GM12878 (cell line): ENCODE measurements at regions not wholly inside any gene's neighbourhood (a gene's known extent, or its start where the extent isn't known, plus 50 kb on each side); places are given as distances from the start of the nearest gene placed in this dataset.

Experiments used
- ATAC-seq: fragments of 200-7000 bp; cut with Tn5 transposase; 3 replicates; pipeline ENCODE4 v1.9.1; 2020; ENCODE audit warnings: mild to moderate bottlenecking, moderate library complexity
- BruUV-seq: library from RNA; stranded (reverse); fragments of 400-500 nt; replicated peaks from 2 replicates; lab custom pipeline; 2021; lab: Mats Ljungman, UMichigan
- CTCF ChIA-PET: fragments of 300-600 bp; sonication (Branson Sonifier 250); formaldehyde crosslinking; extraction: SDS; loops from one replicate; lab custom pipeline; 2021; ENCODE audit warnings: inconsistent platforms; lab: Yijun Ruan, JAX
- POLR2A ChIA-PET: fragments of 350-600 bp; formaldehyde crosslinking; extraction: SDS; loops from one replicate; lab custom pipeline; 2021; ENCODE audit warnings: inconsistent platforms; lab: Charles Lee
- RAD21 ChIA-PET: fragments of 300-600 bp; sonication (Branson Sonifier 250); formaldehyde crosslinking; loops from one replicate; lab custom pipeline; 2023; ENCODE audit warnings: antibody characterized with exemption; ENCODE audit not compliant: unreplicated experiment; lab: Charles Lee
- SMC1A ChIA-PET: fragments of 300-600 bp; sonication (Branson Sonifier 250); formaldehyde crosslinking; loops from one replicate; lab custom pipeline; 2023; ENCODE audit not compliant: unreplicated experiment, uncharacterized antibody; lab: Charles Lee
- DNase-seq: peaks from one replicate; pipeline ENCODE4 v3.0.0-alpha.2; 2011; ENCODE audit warnings: low read depth, low spot score
- FAIRE-seq: peaks from 3 replicates; lab custom pipeline; 2011; peaks lifted over from hg19 to GRCh38; lab: Jason Lieb, UNC
- H2AFZ ChIP-seq: 2 replicates; pipeline ENCODE4 v1.6.0; 2011; ENCODE audit warnings: low read depth, low read length, control low read depth; ENCODE audit not compliant: control insufficient read depth
- H3K27ac ChIP-seq: 2 replicates; pipeline ENCODE4 v1.5.1; 2011; ENCODE audit warnings: control low read depth; ENCODE audit not compliant: control insufficient read depth, insufficient read depth
- H3K27me3 ChIP-seq, 2 experiments: replicated peaks in 1 of 2; 2 replicates each; pipeline versions ENCODE4 v1.6.0 to v1.6.1; 2011; ENCODE audit warnings: low read length in 1 of 2; ENCODE audit not compliant: control insufficient read depth in 2 of 2, insufficient read depth in 2 of 2
- H3K36me3 ChIP-seq, 2 experiments: 2 replicates each; pipeline ENCODE4 v1.5.1; 2011; ENCODE audit warnings: low read length in 1 of 2; ENCODE audit not compliant: control insufficient read depth in 2 of 2, insufficient read depth in 2 of 2
- H3K4me1 ChIP-seq: 2 replicates; pipeline ENCODE4 v1.6.1; 2011; ENCODE audit warnings: mild to moderate bottlenecking, low read length, moderate library complexity, mixed read lengths; ENCODE audit not compliant: control insufficient read depth, insufficient read depth
- H3K4me2 ChIP-seq: 2 replicates; pipeline ENCODE4 v1.6.0; 2011; ENCODE audit warnings: control low read depth; ENCODE audit not compliant: control insufficient read depth, insufficient read depth
- H3K4me3 ChIP-seq: fragments of 200-600 bp; sonication (generic); 2 replicates; pipeline ENCODE4 v1.5.1; 2016
- H3K79me2 ChIP-seq: 2 replicates; pipeline ENCODE4 v1.6.0; 2011; ENCODE audit warnings: low read length; ENCODE audit not compliant: control insufficient read depth, insufficient read depth
- H3K9ac ChIP-seq: 2 replicates; pipeline ENCODE4 v1.8.0; 2011; ENCODE audit warnings: low read length, control low read depth, mixed read lengths; ENCODE audit not compliant: control insufficient read depth, insufficient read depth
- H3K9me3 ChIP-seq: replicated peaks from 3 replicates; pipeline ENCODE4 v1.5.1; 2011; ENCODE audit warnings: mild to moderate bottlenecking, low read length; ENCODE audit not compliant: control insufficient read depth, insufficient read depth
- H4K20me1 ChIP-seq: 2 replicates; pipeline ENCODE4 v1.6.0; 2011; ENCODE audit not compliant: control insufficient read depth, insufficient read depth
- ATF3 ChIP-seq: IDR thresholded peaks from 2 replicates; pipeline ENCODE4 v1.6.1; 2011; ENCODE audit warnings: low read depth, mild to moderate bottlenecking, low read length, moderate library complexity, borderline replicate concordance; ENCODE audit errors: extremely low read depth
- BCL3 ChIP-seq: IDR thresholded peaks from 2 replicates; pipeline ENCODE4 v1.6.1; 2011; ENCODE audit warnings: borderline replicate concordance, low read depth, mild to moderate bottlenecking, moderate library complexity, low read length; ENCODE audit not compliant: insufficient read depth, poor library complexity, severe bottlenecking
- CBX5 ChIP-seq: sonication (generic); IDR thresholded peaks from 2 replicates; pipeline ENCODE4 v1.6.1; 2016; ENCODE audit warnings: low read depth, moderate library complexity, mild to moderate bottlenecking, inconsistent platforms
- CREM ChIP-seq: IDR thresholded peaks from 2 replicates; pipeline ENCODE4 v1.6.1; 2014; ENCODE audit warnings: antibody characterized with exemption, low read depth
- GATAD2B ChIP-seq: fragments of 450-650 bp; conservative IDR thresholded peaks from 2 replicates; pipeline ENCODE4 v1.6.1; 2017; ENCODE audit warnings: low read depth, mild to moderate bottlenecking, moderate library complexity
- MYC ChIP-seq: IDR thresholded peaks from 2 replicates; pipeline ENCODE4 v1.6.1; 2011; ENCODE audit warnings: mild to moderate bottlenecking, low read length, moderate library complexity, inconsistent platforms; ENCODE audit not compliant: insufficient read depth, insufficient replicate concordance, insufficient read length, severe bottlenecking
- NFXL1 ChIP-seq: fragments of 450-650 bp; IDR thresholded peaks from 2 replicates; pipeline ENCODE4 v1.6.1; 2017; ENCODE audit warnings: antibody characterized with exemption, mild to moderate bottlenecking, borderline replicate concordance
- NR2C1 ChIP-seq: fragments of 450-650 bp; IDR thresholded peaks from 2 replicates; pipeline ENCODE4 v1.6.1; 2017; ENCODE audit warnings: antibody characterized with exemption, mild to moderate bottlenecking, moderate library complexity
- PRDM15 ChIP-seq: fragments of 450-650 bp; formaldehyde crosslinking; IDR thresholded peaks from 2 replicates; pipeline ENCODE4 v1.4.0; 2020; ENCODE audit warnings: mild to moderate bottlenecking, moderate library complexity
- RELA ChIP-seq: fragments of 450-650 bp; IDR thresholded peaks from 2 replicates; pipeline ENCODE4 v1.8.0; 2014; ENCODE audit warnings: borderline replicate concordance; ENCODE audit not compliant: partially characterized antibody
- SP1 ChIP-seq: IDR thresholded peaks from one replicate; pipeline ENCODE4 v1.6.1; 2011; ENCODE audit warnings: low read depth, low read length
- SPI1 ChIP-seq: IDR thresholded peaks from 2 replicates; pipeline ENCODE4 v1.6.1; 2011; ENCODE audit warnings: low read depth, mild to moderate bottlenecking, low read length, moderate library complexity, borderline replicate concordance; ENCODE audit not compliant: insufficient read depth
- SREBF1 ChIP-seq: IDR thresholded peaks from 2 replicates; pipeline ENCODE4 v1.6.1; 2012; ENCODE audit warnings: mild to moderate bottlenecking, low read length
- SUZ12 ChIP-seq: fragments of 200-600 bp; sonication (generic); IDR thresholded peaks from one replicate; pipeline ENCODE4 v1.6.1; 2018; ENCODE audit warnings: antibody characterized with exemption, mild to moderate bottlenecking; ENCODE audit not compliant: unreplicated experiment
- ZBTB11 ChIP-seq: fragments of 450-650 bp; formaldehyde crosslinking; IDR thresholded peaks from 2 replicates; pipeline ENCODE4 v1.5.0; 2022; ENCODE audit warnings: mild to moderate bottlenecking, missing genetic modification characterization
- ZSCAN29 ChIP-seq: fragments of 450-650 bp; IDR thresholded peaks from 2 replicates; pipeline ENCODE4 v1.6.1; 2017; ENCODE audit warnings: mild to moderate bottlenecking, moderate library complexity
- WGBS: methylation state at CpG from one replicate; pipeline ENCODE4 v1.1.6; 2016; ENCODE audit warnings: low lambda C conversion rate; ENCODE audit not compliant: insufficient replicate concordance, insufficient coverage; ENCODE audit errors: missing lambda C conversion rate; 5-methylcytosine and 5-hydroxymethylcytosine counted together
- in situ Hi-C: fragments of 300-500 bp; cut with MboI; formaldehyde crosslinking; loops from 9 replicates; pipeline ENCODE4 v1.14.3; 2018; ENCODE audit warnings: mixed read lengths
- intact Hi-C: fragments of 100-400 bp; cut with micrococcal nuclease; formaldehyde crosslinking; loops from one replicate; pipeline ENCODE4 v1.14.2; 2022; ENCODE audit not compliant: unreplicated experiment

GRCh38 chr1:87180682-87181081 lies 148.0 kb upstream of the LMO4 start:
- no peak overlapping the region for H3K4me2 ChIP-seq
- H3K27ac ChIP-seq: no peak overlapping the region
- no peak for ATAC-seq
- POLR2A ChIA-PET: no interaction called here
- SMC1A ChIA-PET: interaction anchor here (0.6 to 1.9 kb wide), 3 partner anchors 17 to 149 kb away, joined by 3 to 6 read pairs (median 3); no protein-coding TSS in a partner anchor
- H4K20me1 ChIP-seq: no peaks in the 10 kb centered on the region
- intact Hi-C loops: no loop called here
- peaks cover 0 to 2% of the 10 kb centered on the region in 2 experiments; a peak in 1 of 4 replicates for H3K27me3 ChIP-seq
- FAIRE-seq: no peak
- no peaks in the 10 kb centered on the region for H3K4me1 ChIP-seq
- no peaks in the 10 kb centered on the region for H3K36me3 ChIP-seq
- in situ Hi-C loops: no loop called here
- WGBS: 26% methylated on average over 3 of the region's 3 CpGs
- RAD21 ChIA-PET: no interaction called here
- H3K4me3 ChIP-seq: no peak overlapping the region
- no TSS peak for BruUV-seq
- no peaks in the 10 kb centered on the region for H3K9me3 ChIP-seq
- H2AFZ ChIP-seq: no peak overlapping the region
- no peak overlapping the region for H3K9ac ChIP-seq
- no peak for DNase-seq
- no peaks in the 10 kb centered on the region for H3K79me2 ChIP-seq
- CTCF ChIA-PET: interaction anchor here (1.0 to 1.3 kb wide), 2 partner anchors 11 to 23 kb away, joined by 3 to 4 read pairs; no protein-coding TSS in a partner anchor
- no peak for TF ChIP-seq ZBTB11 (CRISPR knock-in tag)
- TF ChIP-seq GATAD2B: no peak
- TF ChIP-seq ZSCAN29: no peak
- TF ChIP-seq SREBF1: no peak
- no peak for TF ChIP-seq NFXL1
- TF ChIP-seq BCL3: no peak
- no peak for TF ChIP-seq CREM
- no peak for TF ChIP-seq MYC
- no peak for TF ChIP-seq SUZ12
- TF ChIP-seq PRDM15: no peak
- TF ChIP-seq SPI1: no peak
- no peak for TF ChIP-seq CBX5
- TF ChIP-seq NR2C1: no peak
- TF ChIP-seq RELA: no peak
- TF ChIP-seq ATF3: no peak
- TF ChIP-seq SP1: no peak
